ENCODE measurements at regions not wholly inside any gene's neighbourhood (a gene's known extent, or its start where the extent isn't known, plus 50 kb on each side); places are given as distances from the start of the nearest gene placed in this dataset.
"Not testable (repeated sequence)": the region's sequence is repeated elsewhere in the genome, so short reads cannot be mapped to it uniquely, and the experiment has no call there.

- no peak overlapping the region for H3K4me3 ChIP-seq (ENCODE audit: low read length)
- no peak overlapping the region for H3K4me3 Mint-ChIP-seq
- CTCF ChIA-PET, result no interaction called here
- no peak for DNase-seq
- no peaks in the 10 kb centered on the region for H3K4me1 ChIP-seq (ENCODE audit: insufficient read depth, low read length)
- no peaks in the 10 kb centered on the region for H3K9me3 Mint-ChIP-seq
- no peaks in the 10 kb centered on the region for H3K36me3 ChIP-seq (ENCODE audit: insufficient read depth, low read length)
- H3K27ac ChIP-seq (ENCODE audit: low read depth, low read length), result no peak overlapping the region
- H3K27me3 Mint-ChIP-seq, result peaks cover 2 to 6% of the 10 kb centered on the region in 2 donors
- H3K27ac Mint-ChIP-seq, result no peak overlapping the region
- H3K36me3 Mint-ChIP-seq, result no peaks in the 10 kb centered on the region
- H3K9me3 ChIP-seq (ENCODE audit: low read length), result no peaks in the 10 kb centered on the region
- no peaks in the 10 kb centered on the region for H3K27me3 ChIP-seq (ENCODE audit: insufficient read depth, low read length, poor library complexity, severe bottlenecking)
- no peaks in the 10 kb centered on the region for H3K4me1 Mint-ChIP-seq
- POLR2A ChIA-PET, result no interaction called here
Observed at GRCh38 chr4:173651651-173652282, 121.7 kb upstream of the HAND2 start.

DNA sequence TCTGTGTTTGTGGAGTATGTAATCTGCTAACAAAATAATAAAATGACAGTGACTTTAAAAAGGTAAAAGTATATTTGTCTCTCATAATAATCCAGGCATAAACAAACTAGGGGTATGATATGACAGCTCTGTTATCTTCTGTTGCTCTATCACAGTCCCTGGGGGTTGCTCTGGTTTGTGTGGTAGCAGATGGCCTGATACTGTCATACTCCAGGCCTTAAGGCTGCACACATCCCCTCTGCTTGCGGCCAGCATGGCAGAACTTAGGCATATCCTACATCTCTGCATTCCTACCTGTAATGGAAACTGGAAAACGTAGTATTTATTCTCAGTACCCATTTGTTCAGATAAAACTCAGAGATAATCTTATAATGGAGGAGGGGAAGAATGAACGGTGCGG, 117.9 kb upstream of the HAND2 start:
- H3K36me3 ChIP-seq (ENCODE audit: insufficient read depth, low read length), result no peaks in the 10 kb centered on the region
- CTCF ChIA-PET, result no interaction called here
- no peaks in the 10 kb centered on the region for H3K9me3 Mint-ChIP-seq
- DNase-seq, result no peak
- POLR2A ChIA-PET, result no interaction called here
- no peak overlapping the region for H3K4me3 ChIP-seq (ENCODE audit: low read length)
- peaks cover 4 to 6% of the 10 kb centered on the region in 2 donors for H3K27me3 Mint-ChIP-seq
- H3K27ac ChIP-seq (ENCODE audit: low read depth, low read length), result no peak overlapping the region
- H3K4me1 Mint-ChIP-seq, result no peaks in the 10 kb centered on the region
- no peaks in the 10 kb centered on the region for H3K4me1 ChIP-seq (ENCODE audit: insufficient read depth, low read length)
- H3K27ac Mint-ChIP-seq, result no peak overlapping the region
- no peaks in the 10 kb centered on the region for H3K9me3 ChIP-seq (ENCODE audit: low read length)
- H3K27me3 ChIP-seq (ENCODE audit: insufficient read depth, low read length, poor library complexity, severe bottlenecking), result no peaks in the 10 kb centered on the region
- H3K36me3 Mint-ChIP-seq, result no peaks in the 10 kb centered on the region
- no peak overlapping the region for H3K4me3 Mint-ChIP-seq

- H3K4me3 Mint-ChIP-seq, result no peak overlapping the region
- Histone ChIP-seq H3K4me3 (ENCODE audit: low read length) (no peak overlapping the region), H3K27ac (ENCODE audit: low read depth, low read length) (no peak overlapping the region), H3K4me1 (ENCODE audit: insufficient read depth, low read length) (no peaks in the 10 kb centered on the region), H3K9me3 (ENCODE audit: low read length) (no peaks in the 10 kb centered on the region), H3K27me3 (ENCODE audit: insufficient read depth, low read length, poor library complexity, severe bottlenecking) (no peaks in the 10 kb centered on the region), H3K36me3 (ENCODE audit: insufficient read depth, low read length) (no peaks in the 10 kb centered on the region)
- DNase-seq, result no peak
- H3K27ac Mint-ChIP-seq, result no peak overlapping the region
- peaks cover 3 to 6% of the 10 kb centered on the region in 2 donors for H3K27me3 Mint-ChIP-seq
- POLR2A ChIA-PET, result no interaction called here
- no peaks in the 10 kb centered on the region for H3K4me1 Mint-ChIP-seq
- peaks cover 2 to 13% (median 8%) of the 10 kb centered on the region in 5 donors for H3K9me3 Mint-ChIP-seq
- H3K36me3 Mint-ChIP-seq, result no peaks in the 10 kb centered on the region
- CTCF ChIA-PET, result no interaction called here
Observed at GRCh38 chr4:173642509-173642908, 112.5 kb upstream of the HAND2 start.

GRCh38 chr4:173635395-173635794, 105.4 kb upstream of the HAND2 start:
- no peaks in the 10 kb centered on the region for H3K27me3 ChIP-seq (ENCODE audit: insufficient read depth, low read length, poor library complexity, severe bottlenecking)
- no peak overlapping the region for H3K4me3 ChIP-seq (ENCODE audit: low read length)
- H3K27me3 Mint-ChIP-seq, result no peaks in the 10 kb centered on the region
- ChIA-PET CTCF (no interaction called here), POLR2A (no interaction called here)
- no peak for DNase-seq
- H3K4me1 Mint-ChIP-seq, result no peaks in the 10 kb centered on the region
- no peak overlapping the region for H3K27ac Mint-ChIP-seq
- no peaks in the 10 kb centered on the region for H3K36me3 Mint-ChIP-seq
- peaks cover 10 to 39% (median 25%) of the 10 kb centered on the region in 5 donors for H3K9me3 Mint-ChIP-seq
- no peak overlapping the region for H3K27ac ChIP-seq (ENCODE audit: low read depth, low read length)
- H3K9me3 ChIP-seq (ENCODE audit: low read length), result no peaks in the 10 kb centered on the region
- no peaks in the 10 kb centered on the region for H3K4me1 ChIP-seq (ENCODE audit: insufficient read depth, low read length)
- no peaks in the 10 kb centered on the region for H3K36me3 ChIP-seq (ENCODE audit: insufficient read depth, low read length)
- H3K4me3 Mint-ChIP-seq, result no peak overlapping the region

DNA sequence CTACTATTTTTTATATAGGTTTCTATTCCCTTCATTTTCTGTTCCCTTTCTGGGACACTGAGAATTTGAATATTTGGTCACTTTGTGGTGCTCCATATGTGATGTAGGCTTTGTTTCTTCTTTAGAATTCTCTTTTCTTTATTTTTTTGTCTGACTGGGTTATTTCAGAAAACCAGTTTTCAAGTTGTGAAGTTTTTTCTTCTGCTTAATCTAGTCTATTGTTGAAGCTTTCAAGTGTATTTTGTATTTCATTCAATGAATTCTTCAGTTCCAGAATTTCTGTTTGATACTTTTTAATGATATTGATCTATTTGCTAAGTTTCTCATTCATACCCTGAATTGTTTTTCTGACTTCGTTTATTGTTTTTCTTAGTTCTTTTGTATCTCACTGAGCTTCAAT, 96.2 kb upstream of the HAND2 start:
- peaks cover 0 to 3% (median 0%) of the 10 kb centered on the region in 3 donors for H3K36me3 Mint-ChIP-seq
- no peak for DNase-seq
- POLR2A ChIA-PET, result no interaction called here
- no peak overlapping the region for H3K27ac Mint-ChIP-seq
- H3K4me1 ChIP-seq (ENCODE audit: insufficient read depth, low read length), result no peaks in the 10 kb centered on the region
- peaks cover 12% of the 10 kb centered on the region for H3K9me3 ChIP-seq (ENCODE audit: low read length)
- no peak overlapping the region for H3K4me3 Mint-ChIP-seq
- H3K4me1 Mint-ChIP-seq, result no peaks in the 10 kb centered on the region
- H3K36me3 ChIP-seq (ENCODE audit: insufficient read depth, low read length), result no peaks in the 10 kb centered on the region
- peaks cover 0 to 1% of the 10 kb centered on the region in 2 donors for H3K27me3 Mint-ChIP-seq
- peaks cover 18 to 39% (median 33%) of the 10 kb centered on the region in 5 donors for H3K9me3 Mint-ChIP-seq
- no peak overlapping the region for H3K4me3 ChIP-seq (ENCODE audit: low read length)
- no peaks in the 10 kb centered on the region for H3K27me3 ChIP-seq (ENCODE audit: insufficient read depth, low read length, poor library complexity, severe bottlenecking)
- no peak overlapping the region for H3K27ac ChIP-seq (ENCODE audit: low read depth, low read length)
- CTCF ChIA-PET, result no interaction called here

DNA sequence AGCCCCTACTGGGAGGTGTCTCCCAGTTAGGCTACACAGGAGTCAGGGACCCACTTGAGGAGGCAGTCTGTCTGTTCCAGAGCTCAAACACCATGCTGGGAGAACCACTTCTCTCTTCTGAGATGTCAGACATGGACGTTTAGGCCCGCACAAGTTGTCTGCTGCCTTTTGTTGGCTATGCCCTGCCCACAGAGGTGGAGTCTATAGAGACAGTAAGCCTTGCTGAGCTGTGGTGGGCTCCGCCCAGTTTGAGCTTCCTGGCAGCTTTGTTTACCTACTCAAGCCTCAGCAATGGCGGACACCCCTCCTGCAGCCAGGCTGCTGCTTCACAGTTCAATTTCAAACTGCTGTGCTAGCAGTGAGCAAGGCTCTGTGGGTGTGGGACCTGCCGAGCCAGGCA, 88.6 kb upstream of the HAND2 start:
- DNase-seq; CTCF ChIA-PET; POLR2A ChIA-PET; H3K27ac ChIP-seq (ENCODE audit: low read depth, low read length); H3K4me1 Mint-ChIP-seq; H3K27me3 ChIP-seq (ENCODE audit: insufficient read depth, low read length, poor library complexity, severe bottlenecking); H3K27me3 Mint-ChIP-seq; H3K36me3 ChIP-seq (ENCODE audit: insufficient read depth, low read length); H3K4me3 ChIP-seq (ENCODE audit: low read length); H3K9me3 ChIP-seq (ENCODE audit: low read length); H3K4me3 Mint-ChIP-seq; H3K27ac Mint-ChIP-seq; H3K36me3 Mint-ChIP-seq; H3K4me1 ChIP-seq (ENCODE audit: insufficient read depth, low read length): not testable (repeated sequence)
- H3K9me3 Mint-ChIP-seq, result peaks cover 10 to 25% (median 17%) of the 10 kb centered on the region in 5 donors

GRCh38 chr4:173609158-173609557, 79.1 kb upstream of the HAND2 start:
- Mint-ChIP-seq H3K9me3 (peaks cover 3 to 29% (median 15%) of the 10 kb centered on the region in 5 donors), H3K4me3 (no peak overlapping the region), H3K36me3 (peaks cover 0 to 5% (median 0%) of the 10 kb centered on the region in 3 donors), H3K27me3 (peaks cover 0 to 8% of the 10 kb centered on the region in 2 donors), H3K4me1 (no peaks in the 10 kb centered on the region), H3K27ac (no peak overlapping the region)
- no peaks in the 10 kb centered on the region for H3K4me1 ChIP-seq (ENCODE audit: insufficient read depth, low read length)
- CTCF ChIA-PET, result no interaction called here
- no peaks in the 10 kb centered on the region for H3K9me3 ChIP-seq (ENCODE audit: low read length)
- POLR2A ChIA-PET, result no interaction called here
- no peak overlapping the region for H3K27ac ChIP-seq (ENCODE audit: low read depth, low read length)
- no peaks in the 10 kb centered on the region for H3K27me3 ChIP-seq (ENCODE audit: insufficient read depth, low read length, poor library complexity, severe bottlenecking)
- no peak for DNase-seq
- no peaks in the 10 kb centered on the region for H3K36me3 ChIP-seq (ENCODE audit: insufficient read depth, low read length)
- H3K4me3 ChIP-seq (ENCODE audit: low read length), result no peak overlapping the region

GRCh38 chr4:173608632-173609031, 78.6 kb upstream of the HAND2 start:
- POLR2A ChIA-PET; H3K27me3 ChIP-seq (ENCODE audit: insufficient read depth, low read length, poor library complexity, severe bottlenecking); DNase-seq; H3K4me3 ChIP-seq (ENCODE audit: low read length); H3K4me3 Mint-ChIP-seq; H3K27ac ChIP-seq (ENCODE audit: low read depth, low read length); H3K27ac Mint-ChIP-seq; H3K4me1 Mint-ChIP-seq; CTCF ChIA-PET; H3K36me3 Mint-ChIP-seq; H3K4me1 ChIP-seq (ENCODE audit: insufficient read depth, low read length); H3K27me3 Mint-ChIP-seq; H3K9me3 ChIP-seq (ENCODE audit: low read length); H3K36me3 ChIP-seq (ENCODE audit: insufficient read depth, low read length): not testable (repeated sequence)
- H3K9me3 Mint-ChIP-seq, result peaks cover 3 to 26% (median 15%) of the 10 kb centered on the region in 5 donors

GRCh38 chr4:173591760-173592159, 61.7 kb upstream of the HAND2 start:
- Histone ChIP-seq H3K36me3 (ENCODE audit: insufficient read depth, low read length) (no peaks in the 10 kb centered on the region), H3K27me3 (ENCODE audit: insufficient read depth, low read length, poor library complexity, severe bottlenecking) (no peaks in the 10 kb centered on the region), H3K27ac (ENCODE audit: low read depth, low read length) (no peak overlapping the region), H3K4me1 (ENCODE audit: insufficient read depth, low read length) (no peaks in the 10 kb centered on the region), H3K9me3 (ENCODE audit: low read length) (no peaks in the 10 kb centered on the region), H3K4me3 (ENCODE audit: low read length) (no peak overlapping the region)
- ChIA-PET CTCF (no interaction called here), POLR2A (no interaction called here)
- no peak for DNase-seq
- Mint-ChIP-seq H3K36me3 (peaks cover 0 to 1% (median 0%) of the 10 kb centered on the region in 3 donors), H3K4me1 (no peaks in the 10 kb centered on the region), H3K9me3 (no peaks in the 10 kb centered on the region), H3K27me3 (peaks cover 0 to 28% of the 10 kb centered on the region in 2 donors), H3K27ac (no peak overlapping the region), H3K4me3 (no peak overlapping the region)
